ENCODE measurements at regions not wholly inside any gene's neighbourhood (a gene's known extent, or its start where the extent isn't known, plus 50 kb on each side); places are given as distances from the start of the nearest gene placed in this dataset.

DNA sequence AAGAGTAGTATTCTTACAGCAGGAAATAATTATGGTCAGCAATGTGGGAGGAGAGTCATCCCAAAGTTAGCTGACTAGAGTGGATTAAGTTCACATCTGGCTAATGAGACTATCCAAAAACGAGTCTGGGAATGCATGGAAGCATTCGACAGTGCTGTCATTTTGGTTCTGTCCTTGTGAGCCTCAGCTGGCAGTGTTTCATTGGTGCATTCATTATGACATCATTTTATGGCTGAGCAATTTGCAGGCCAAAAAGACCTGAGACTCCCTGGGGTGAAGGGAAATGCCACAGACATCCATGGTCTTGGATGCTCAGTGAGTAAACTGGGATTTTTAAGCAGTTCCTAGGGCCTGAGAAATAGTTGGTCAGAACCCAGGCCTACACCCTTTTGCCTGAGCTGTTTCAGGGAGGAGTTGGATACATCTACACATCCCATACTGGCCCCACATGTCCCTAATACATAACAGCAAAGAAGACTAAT lies 196.4 kb upstream of the CCN2 start:
- TF ChIP-seq, protein P1, sequence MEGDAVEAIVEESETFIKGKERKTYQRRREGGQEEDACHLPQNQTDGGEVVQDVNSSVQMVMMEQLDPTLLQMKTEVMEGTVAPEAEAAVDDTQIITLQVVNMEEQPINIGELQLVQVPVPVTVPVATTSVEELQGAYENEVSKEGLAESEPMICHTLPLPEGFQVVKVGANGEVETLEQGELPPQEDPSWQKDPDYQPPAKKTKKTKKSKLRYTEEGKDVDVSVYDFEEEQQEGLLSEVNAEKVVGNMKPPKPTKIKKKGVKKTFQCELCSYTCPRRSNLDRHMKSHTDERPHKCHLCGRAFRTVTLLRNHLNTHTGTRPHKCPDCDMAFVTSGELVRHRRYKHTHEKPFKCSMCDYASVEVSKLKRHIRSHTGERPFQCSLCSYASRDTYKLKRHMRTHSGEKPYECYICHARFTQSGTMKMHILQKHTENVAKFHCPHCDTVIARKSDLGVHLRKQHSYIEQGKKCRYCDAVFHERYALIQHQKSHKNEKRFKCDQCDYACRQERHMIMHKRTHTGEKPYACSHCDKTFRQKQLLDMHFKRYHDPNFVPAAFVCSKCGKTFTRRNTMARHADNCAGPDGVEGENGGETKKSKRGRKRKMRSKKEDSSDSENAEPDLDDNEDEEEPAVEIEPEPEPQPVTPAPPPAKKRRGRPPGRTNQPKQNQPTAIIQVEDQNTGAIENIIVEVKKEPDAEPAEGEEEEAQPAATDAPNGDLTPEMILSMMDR (IDR thresholded peaks at IDR 0.05; ENCODE audit: insufficient read depth, low read length, poor library complexity, severe bottlenecking), result no peak
- no peaks in the 10 kb centered on the region for H3K27me3 ChIP-seq (ENCODE audit: control insufficient read depth, insufficient read depth, low read length)

DNA sequence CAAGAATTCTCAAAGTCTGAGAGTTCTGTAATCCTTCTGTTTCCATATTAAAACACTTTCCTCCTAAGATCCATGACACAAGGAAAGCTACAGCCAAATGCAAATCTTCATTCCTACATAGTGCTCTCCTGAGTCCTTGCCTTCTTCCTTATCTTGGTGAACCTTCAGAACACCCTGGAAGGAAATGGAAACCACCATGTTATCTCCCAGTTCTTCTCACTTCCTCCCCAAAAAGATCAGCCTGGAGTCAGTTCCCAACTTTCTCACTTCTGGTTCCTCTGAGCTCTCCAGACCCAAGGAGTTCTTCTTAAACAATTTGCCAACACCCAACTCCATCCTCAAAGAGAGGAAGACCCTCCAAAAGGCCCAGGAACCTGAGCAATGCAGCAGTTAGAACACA lies 193.3 kb upstream of the CCN2 start:
- Histone ChIP-seq H3K27me3 (ENCODE audit: control insufficient read depth, insufficient read depth, low read length) (no peaks in the 10 kb centered on the region), H3K36me3 (ENCODE audit: control insufficient read depth, insufficient read depth, low read length) (no peaks in the 10 kb centered on the region), H3K4me3 (ENCODE audit: low read depth, low read length) (no peak overlapping the region)
- no peak for DNase-seq (ENCODE audit: low read depth)
- TF ChIP-seq, protein P1 (IDR thresholded peaks at IDR 0.05; ENCODE audit: insufficient read depth, low read length, poor library complexity, severe bottlenecking), result no peak

More for the DNA sequence above, 196.4 kb upstream of the CCN2 start:
- no peaks in the 10 kb centered on the region for H3K36me3 ChIP-seq (ENCODE audit: control insufficient read depth, insufficient read depth, low read length)
- no peak for DNase-seq (ENCODE audit: low read depth)
- H3K4me3 ChIP-seq (ENCODE audit: low read depth, low read length), result no peak overlapping the region

DNA sequence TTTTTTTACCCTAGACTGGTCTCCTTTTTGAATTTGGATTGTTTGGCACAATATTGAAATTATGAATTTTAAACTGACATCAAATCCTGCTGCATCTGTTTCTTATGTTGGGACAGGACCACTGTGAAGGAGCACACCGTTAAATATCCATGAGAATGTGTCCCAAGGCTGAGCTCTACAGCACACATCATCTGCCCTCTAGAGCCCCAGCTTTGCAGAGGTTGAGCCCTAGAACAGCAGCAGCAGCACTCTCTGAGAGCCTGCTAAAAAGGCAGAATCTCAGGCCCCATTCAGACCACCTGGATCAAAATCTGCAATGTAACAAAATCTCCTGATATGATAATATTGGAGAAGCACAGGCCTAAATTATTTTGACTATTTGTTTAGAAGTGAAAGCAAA lies 192.1 kb upstream of the CCN2 start:
- H3K4me3 ChIP-seq (ENCODE audit: low read depth, low read length), result no peak overlapping the region
- no peaks in the 10 kb centered on the region for H3K27me3 ChIP-seq (ENCODE audit: control insufficient read depth, insufficient read depth, low read length)
- TF ChIP-seq, protein P1 (IDR thresholded peaks at IDR 0.05; ENCODE audit: insufficient read depth, low read length, poor library complexity, severe bottlenecking), result no peak
- no peak for DNase-seq (ENCODE audit: low read depth)
- no peaks in the 10 kb centered on the region for H3K36me3 ChIP-seq (ENCODE audit: control insufficient read depth, insufficient read depth, low read length)

DNA sequence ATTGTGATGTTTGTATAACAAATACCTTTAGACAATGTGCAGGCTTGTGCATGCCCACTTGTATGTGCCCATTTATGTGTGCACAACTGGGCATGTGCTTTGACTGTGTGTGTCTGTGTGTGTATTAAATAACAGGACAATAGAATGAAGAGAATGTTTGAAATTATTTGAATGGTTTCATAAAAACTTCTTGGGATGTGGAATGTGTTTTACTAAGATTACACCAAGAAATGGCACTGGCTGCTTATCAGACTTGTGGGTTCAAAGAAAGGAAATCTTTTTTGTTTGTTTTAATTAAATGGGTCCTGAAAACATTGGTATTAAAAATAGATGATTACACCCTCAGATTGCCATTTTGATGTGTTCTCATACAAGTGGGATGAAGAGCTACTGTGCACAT lies 191.6 kb upstream of the CCN2 start:
- TF ChIP-seq, protein P1 (IDR thresholded peaks at IDR 0.05; ENCODE audit: insufficient read depth, low read length, poor library complexity, severe bottlenecking), result no peak
- Histone ChIP-seq H3K36me3 (ENCODE audit: control insufficient read depth, insufficient read depth, low read length) (no peaks in the 10 kb centered on the region), H3K4me3 (ENCODE audit: low read depth, low read length) (no peak overlapping the region), H3K27me3 (ENCODE audit: control insufficient read depth, insufficient read depth, low read length) (no peaks in the 10 kb centered on the region)
- no peak for DNase-seq (ENCODE audit: low read depth)

DNA sequence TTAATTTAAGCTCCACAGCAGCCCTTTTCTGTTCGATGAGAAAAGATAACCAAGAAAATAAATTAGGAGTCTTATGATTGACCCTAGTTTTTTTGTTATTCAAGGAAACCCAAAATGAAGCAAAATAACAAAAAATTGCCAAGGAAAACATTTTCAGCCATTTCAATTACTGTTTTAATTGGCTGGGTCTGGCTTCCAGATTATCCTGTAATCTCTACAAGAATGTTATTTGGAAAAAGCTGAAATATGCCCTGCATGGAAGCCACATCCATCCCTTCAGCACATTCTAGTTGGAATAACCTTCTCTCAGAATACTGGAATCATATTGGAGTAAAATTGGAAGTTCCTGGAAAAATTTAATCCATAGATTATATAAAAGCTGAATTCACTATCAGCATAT lies 191.1 kb upstream of the CCN2 start:
- Histone ChIP-seq H3K36me3 (ENCODE audit: control insufficient read depth, insufficient read depth, low read length) (no peaks in the 10 kb centered on the region), H3K4me3 (ENCODE audit: low read depth, low read length) (no peak overlapping the region), H3K27me3 (ENCODE audit: control insufficient read depth, insufficient read depth, low read length) (no peaks in the 10 kb centered on the region)
- no peak for DNase-seq (ENCODE audit: low read depth)
- TF ChIP-seq, protein P1 (IDR thresholded peaks at IDR 0.05; ENCODE audit: insufficient read depth, low read length, poor library complexity, severe bottlenecking), result no peak

DNA sequence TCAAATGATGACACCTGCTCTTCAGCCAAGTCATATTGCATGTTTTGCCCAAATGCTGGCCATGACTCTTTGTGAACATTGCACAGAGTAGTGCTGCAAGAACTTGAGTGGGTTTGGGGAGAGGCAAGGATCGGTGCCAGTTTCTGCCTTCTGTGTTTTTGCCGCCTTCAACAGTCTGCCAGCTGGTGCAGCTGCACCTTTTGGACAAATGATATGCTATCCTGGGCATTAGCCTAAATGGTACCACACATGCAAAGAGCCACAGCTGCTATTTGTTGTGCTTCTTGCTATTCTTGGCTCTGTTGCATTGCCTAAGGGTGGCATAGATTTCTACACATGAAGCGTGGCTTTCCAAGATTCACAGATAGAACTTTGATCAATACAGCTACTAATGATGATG lies 189.0 kb upstream of the CCN2 start:
- no peaks in the 10 kb centered on the region for H3K36me3 ChIP-seq (ENCODE audit: control insufficient read depth, insufficient read depth, low read length)
- H3K4me3 ChIP-seq (ENCODE audit: low read depth, low read length), result no peak overlapping the region
- DNase-seq (ENCODE audit: low read depth), result no peak
- no peaks in the 10 kb centered on the region for H3K27me3 ChIP-seq (ENCODE audit: control insufficient read depth, insufficient read depth, low read length)
- TF ChIP-seq, protein P1 (IDR thresholded peaks at IDR 0.05; ENCODE audit: insufficient read depth, low read length, poor library complexity, severe bottlenecking), result no peak

Measured in kidney epithelial cell (primary cell).